Middle frontal gyrus (tissue), 1 donor: ENCODE measurements at regions not wholly inside any gene's neighbourhood (a gene's known extent, or its start where the extent isn't known, plus 50 kb on each side); places are given as distances from the start of the nearest gene placed in this dataset.

Experiments used
- DNase-seq: peaks from one replicate; pipeline ENCODE4 v3.0.0-alpha.2; 2015; ENCODE audit warnings: low spot score; ENCODE audit errors: extremely low spot score

DNA sequence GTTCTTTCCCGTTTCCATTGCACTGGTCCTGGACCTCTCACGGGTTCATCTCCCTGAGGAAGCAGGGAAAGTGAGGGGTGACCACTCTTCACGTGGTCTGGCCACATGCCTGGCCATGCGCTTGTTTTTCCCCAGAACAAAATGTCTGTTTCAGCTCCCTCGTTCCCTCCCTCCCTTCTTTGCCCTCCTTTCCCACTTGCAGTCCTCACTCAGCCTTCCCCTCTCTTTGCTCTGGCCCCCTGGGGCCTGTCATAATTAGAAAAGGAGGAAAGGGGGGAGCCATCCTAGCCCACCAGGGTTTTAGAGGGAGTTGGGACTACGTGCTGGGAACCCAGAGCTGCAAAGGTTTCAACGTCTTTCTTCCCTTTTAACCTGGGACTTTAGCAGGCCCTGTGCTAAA is 52.8 kb upstream of the CADM1 start:
- DNase-seq: no peak

- no peak for DNase-seq
Measured at GRCh38 chr11:115555336-115556090, 51.3 kb upstream of the CADM1 start.
